ENCODE measurements at regions not wholly inside any gene's neighbourhood (a gene's known extent, or its start where the extent isn't known, plus 50 kb on each side); places are given as distances from the start of the nearest gene placed in this dataset.

DNA sequence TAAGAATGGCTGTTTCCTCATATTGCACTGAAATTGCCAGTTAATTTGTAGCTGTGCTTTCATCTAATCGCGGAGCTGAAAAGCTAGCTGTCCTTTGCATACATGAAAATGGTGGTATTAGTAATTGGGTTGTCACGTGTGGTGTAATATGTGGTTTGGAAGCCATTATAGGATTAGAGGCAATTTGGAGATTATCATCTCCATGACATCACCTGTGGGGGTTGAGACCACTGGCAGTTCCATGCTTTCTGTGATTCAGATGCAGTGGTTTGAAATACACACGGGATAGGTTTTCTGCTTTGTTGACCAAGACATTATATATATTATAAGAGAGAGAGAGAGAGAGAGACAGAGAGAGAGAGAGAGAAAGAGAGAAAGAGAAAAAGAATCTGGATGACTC, 180.8 kb downstream of the RAB11FIP2 start:
- DNase-seq (ENCODE audit: low spot score): no peak

DNA sequence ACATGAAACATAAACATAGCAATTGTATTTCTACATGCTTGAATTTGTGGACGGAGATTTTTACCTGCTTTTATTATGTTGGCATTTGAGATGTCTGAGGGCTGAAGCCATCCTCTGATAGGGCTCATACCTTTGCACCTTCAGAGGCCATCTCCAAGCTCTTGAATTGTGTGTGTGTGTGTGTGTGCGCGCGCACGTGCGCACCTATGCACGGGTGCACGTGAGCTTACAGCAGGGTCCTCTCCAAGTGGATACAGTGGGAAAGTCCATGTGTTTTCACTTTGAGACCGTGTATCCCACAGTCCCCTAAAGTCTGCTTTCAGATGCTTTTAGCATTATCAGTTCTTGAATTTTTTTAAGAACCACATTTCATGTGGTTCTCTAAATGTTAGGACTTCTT, 178.6 kb downstream of the RAB11FIP2 start:
- no peak for DNase-seq (ENCODE audit: low spot score)

DNA sequence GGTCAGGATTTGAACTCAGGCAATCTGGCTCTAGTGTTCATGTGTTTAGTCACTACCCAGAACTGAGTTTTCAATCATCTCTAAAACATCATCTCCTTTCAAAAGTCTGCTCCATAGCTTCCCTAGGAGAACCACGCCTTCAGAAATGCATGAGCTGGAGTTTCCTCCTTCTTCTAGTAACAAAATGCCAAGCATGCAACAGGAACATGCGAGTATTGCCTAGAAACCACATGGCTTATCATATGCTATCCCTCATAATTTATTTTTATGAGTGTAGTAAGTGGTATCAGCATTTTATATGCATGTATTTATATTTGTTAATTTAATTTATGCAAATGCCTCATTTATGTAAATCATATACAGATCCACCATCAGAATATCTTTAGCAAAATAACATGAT, 170.9 kb downstream of the RAB11FIP2 start:
- DNase-seq (ENCODE audit: low spot score): no peak

DNA sequence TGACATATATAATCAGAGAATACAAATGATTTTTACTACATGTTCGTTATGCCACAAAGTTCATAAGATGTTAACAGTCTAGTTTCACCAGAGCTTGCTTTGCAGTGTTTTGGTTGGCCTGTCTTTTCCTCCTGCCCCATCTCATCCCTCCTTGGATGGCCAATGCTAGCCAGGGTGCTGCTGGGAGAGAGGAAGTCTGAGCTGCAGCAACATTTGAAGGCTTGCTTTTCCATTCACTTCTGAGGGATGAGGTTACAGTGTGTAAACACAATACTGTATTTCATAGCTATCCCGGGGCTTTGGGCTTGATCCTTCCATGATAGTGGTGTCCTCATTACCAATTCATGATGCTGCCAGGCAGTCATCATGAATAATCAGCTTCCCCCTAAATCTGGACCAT, 170.5 kb downstream of the RAB11FIP2 start:
- no peak for DNase-seq (ENCODE audit: low spot score)

DNA sequence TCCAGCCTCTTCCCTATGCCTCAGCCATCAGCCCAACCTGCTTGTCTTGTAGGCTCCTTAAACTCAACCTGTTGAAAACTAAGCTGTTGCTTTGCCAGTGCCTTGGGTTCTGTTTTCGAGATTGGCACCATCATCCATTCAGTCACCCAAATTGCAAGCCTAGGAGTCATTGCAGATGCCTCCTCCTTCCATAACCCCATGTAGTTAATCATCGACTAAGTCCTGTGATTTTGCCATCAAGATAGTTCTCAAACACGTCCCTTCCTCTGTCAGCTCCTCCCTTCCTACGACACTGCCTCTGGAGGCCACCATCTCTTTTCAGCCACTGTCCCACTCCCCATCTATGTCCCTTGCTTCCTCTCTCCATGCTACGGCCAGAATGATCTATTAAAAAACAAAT, 168.1 kb downstream of the RAB11FIP2 start:
- no peak for DNase-seq (ENCODE audit: low spot score)

DNA sequence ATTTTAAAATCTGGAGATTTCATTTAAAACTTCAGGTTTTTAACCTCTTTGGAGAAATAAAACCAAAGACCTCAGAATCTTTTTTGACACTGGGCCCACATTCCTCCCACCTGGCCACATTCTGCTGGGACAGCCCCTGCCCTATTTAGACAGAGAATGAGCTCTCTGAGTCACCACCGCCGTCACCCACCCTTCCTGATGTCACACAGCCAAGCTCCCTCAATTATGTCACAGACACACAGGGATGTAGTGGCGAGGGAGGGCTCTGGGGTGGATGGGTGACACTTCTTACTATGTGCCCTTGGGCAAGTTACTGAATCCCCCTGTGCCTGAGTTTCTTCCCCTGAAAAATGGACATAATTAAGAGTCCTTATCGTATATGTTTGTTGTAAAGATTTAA, 162.6 kb downstream of the RAB11FIP2 start:
- DNase-seq (ENCODE audit: low spot score): no peak

DNA sequence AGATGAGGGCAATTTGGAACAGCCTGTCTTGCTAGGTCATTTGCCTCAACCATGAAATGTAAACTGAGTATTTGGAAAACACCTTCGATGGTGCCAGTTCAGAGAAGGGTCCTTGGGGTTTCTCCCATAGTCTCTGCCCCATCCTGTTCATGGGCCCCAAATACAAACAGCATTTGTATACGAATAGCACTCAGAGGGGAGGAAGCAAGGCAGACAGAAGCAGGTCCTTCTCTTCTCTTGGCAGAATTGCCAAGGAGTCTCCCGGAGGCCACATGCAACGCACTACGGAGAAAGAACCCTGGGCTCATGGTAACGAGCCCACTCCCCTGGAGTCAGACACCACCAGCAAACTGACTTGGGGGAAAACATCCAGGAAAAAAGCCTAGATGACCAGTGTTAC, 162.1 kb downstream of the RAB11FIP2 start:
- no peak for DNase-seq (ENCODE audit: low spot score)

DNA sequence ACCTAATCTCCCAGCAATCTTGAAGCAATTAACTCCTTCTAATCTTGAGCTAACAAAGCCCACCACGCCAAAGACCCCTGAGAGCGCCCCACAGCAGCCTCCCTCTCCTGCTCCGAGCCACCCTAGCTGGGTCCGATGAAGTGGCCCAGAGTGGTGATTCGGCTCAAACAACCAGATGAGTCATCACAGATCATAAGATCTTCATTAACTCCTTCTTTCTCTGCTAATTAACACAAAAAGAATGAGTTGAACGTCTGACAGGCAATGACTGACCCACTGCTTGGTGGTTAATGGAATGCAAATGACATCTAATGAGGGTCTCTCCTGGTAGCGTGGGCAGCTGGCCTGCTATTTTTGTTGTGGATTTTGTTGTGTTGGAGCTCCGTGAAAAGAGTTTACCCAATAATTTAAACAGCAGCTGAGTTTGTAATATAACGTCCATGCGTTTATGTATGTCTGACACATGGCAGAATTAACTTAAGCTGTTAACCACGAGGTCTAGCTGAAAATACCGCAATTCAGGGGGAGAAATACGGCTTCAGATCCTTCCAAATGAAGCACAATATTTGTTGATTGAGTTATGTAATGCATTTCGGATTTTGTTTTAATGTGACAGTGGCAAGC, 161.4 kb downstream of the RAB11FIP2 start:
- DNase-seq (ENCODE audit: low spot score): no peak

DNA sequence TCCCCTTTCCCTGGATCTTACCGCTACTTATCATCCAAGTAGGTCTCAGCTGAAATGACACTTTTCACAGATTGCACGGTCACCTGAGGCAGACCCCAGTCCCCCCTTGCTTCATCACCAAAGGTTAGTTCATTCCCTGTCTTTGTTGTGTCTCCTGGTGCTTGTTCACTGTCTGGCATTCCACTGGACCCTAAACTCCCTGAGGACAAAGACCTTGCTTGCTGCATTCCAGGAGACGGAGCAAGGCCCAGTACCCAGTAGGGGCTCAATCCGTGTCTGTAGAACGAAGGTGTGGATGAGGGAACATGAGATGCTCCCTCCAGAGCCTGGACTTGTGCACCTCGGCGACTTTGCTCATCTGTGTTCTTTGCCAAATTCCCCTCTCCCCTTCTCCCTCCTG, 160.0 kb downstream of the RAB11FIP2 start:
- DNase-seq (ENCODE audit: low spot score): no peak

DNA sequence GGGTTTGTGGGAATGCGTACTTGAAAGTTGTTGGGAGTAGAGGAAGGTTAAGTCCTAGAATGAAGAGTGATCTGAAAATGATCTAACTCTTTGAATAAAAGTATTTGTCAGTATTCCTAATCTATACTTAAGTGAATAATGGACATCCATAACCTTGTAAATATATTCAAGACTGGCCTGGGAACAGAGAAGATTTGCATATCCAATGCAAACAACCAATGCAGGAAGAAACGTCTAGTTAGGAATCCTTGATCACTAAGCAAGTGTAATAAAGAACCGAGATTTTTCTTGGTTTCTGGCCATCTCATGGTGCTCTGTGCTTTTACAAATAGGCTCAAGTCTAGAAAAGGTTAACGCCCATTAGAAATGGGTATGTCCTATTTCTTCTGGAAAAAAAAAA, 157.1 kb downstream of the RAB11FIP2 start:
- DNase-seq (ENCODE audit: low spot score): no peak

DNA sequence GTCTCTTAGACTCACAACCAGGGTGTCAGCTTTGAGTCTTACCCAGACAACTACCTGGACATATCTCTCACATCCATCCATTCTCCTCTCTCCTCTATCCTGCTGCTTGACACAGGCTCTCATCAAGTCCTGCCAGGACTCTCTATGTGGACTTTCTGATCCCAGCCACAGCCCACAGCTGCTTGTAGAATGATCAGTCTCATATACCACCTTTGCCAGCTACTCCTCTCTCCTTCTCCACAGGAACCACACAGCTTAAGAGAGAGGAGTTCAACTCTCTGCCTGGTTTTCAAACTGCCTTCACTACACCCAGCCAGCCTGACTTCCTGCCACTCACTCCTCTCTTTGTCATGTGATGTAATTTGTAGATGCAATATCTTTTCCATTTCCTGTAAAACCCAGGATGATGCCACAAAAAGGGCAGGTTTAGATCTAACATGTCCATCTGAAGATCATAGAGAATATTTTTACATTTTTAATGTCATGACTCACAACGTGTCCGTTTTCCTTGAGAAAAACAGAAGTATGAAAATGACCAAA, 154.0 kb downstream of the RAB11FIP2 start:
- DNase-seq (ENCODE audit: low spot score): no peak

DNA sequence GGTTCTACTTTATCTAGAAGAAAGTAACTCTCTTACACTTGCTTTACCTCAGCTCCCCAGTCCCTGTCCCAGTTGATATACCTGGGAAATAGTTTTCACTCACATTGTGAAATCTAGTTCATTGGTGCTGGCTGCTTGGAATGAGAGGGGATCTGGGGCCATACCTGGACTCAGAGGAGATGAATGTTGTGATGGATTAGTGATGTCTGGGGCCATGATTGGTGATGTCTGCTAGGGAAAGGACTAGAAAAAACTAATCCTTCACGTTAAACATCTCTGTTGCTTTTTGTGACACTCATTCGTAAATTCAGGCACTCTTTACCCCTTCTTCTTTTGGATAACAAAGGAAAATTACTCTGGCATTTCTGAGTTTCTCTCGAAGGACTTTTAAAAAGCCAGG, 152.4 kb downstream of the RAB11FIP2 start:
- DNase-seq (ENCODE audit: low spot score): no peak

DNA sequence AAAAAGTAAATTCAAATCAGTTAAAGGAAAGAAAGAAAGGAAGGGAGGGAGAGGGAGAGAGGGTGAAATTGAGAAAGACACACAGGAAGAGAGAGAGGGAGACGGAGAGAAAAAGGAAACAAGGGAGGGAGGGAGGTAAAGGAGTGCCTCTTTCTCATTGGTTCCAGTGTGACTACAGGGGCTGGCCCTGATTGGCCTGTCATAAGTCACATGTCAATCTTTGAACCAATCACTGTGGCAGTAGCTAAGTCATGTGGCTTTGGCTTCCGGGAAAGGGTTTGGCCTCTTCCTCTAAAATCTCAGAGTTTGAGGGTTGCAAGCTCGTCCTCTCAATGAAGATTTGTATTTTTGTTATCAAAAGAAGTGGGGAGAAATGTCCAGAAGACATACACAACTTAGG, 150.2 kb downstream of the RAB11FIP2 start:
- no peak for DNase-seq (ENCODE audit: low spot score)

DNA sequence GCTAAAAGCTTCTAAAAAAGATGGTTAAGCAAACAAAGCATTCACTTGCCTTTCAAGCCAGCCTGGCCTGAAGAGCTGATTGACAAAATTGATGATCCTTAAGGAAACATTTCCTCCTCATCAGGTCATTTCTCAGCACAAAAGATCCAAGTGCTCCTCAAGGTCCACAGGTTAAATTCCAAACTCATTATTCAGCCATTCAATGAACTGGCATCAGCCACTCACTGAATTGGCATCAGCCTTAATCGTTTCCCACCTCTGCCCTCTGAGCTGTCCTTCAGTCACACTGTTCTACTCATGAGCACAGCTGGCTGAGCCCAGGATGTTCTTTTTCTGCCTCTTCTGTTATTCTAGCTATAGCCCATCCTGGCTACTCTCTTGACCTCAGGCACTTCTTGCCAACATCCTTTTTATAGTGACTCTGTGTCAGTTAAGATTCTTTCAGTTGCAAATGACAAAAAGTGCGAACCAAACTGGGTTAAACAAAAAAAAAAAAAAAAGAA, 147.5 kb downstream of the RAB11FIP2 start:
- DNase-seq (ENCODE audit: low spot score): no peak

DNA sequence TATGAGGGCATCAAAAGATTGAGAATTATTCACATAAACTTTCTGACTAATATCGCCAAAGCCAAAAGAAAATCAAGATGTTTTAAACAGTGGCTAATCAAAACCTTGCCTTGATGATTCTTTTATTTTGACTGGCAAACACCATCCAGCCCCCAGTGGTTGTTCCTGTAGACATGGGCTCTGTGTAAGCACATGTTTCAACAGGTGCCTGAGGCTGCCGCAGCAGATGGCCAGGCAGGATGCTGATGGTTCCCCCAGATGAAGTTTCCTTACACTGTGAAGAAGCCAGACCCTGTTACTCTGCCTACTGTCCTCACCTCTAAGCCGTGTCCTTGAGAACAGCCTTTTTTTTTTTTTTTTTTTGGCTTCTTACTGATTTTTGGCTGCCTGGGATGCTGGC, 146.5 kb downstream of the RAB11FIP2 start:
- no peak for DNase-seq (ENCODE audit: low spot score)

DNA sequence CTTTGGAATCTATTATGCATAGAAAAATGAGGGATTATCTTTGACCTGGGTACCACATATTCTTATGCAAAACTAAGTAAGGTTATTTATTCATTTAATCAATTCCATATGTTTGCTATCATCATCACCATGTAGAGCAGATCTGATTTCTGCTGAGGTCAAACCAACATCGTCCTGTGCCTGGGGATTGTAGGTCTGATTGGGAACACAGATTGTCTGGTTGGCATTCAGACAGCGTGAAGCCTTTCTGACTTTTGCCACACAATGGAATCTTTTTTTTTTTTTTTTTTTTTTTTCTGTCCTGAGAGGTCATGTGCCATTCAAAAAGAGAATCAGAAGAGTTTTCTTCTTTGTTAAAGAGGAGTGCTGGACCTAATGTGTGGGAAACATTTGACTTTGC, 142.9 kb downstream of the RAB11FIP2 start:
- no peak for DNase-seq (ENCODE audit: low spot score)

DNA sequence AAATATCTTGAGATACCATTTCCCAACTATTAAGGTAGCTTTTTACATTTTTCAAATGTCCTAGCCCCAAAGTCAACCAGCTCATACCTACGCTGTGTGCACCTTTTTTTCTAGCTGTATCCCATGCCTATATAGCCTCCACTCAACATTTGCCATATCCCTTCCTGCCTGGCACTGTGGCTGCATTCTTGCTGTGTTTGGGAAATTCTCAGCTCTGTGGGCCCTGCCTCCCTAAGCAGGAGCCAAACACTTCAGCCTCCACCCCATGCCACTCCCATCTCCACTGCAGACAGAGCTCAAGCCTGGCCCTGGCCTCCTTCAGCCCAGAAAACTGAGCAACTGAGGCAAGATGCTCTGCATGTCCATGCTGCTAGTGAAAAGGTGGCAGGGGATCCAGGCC, 141.3 kb downstream of the RAB11FIP2 start:
- no peak for DNase-seq (ENCODE audit: low spot score)

DNA sequence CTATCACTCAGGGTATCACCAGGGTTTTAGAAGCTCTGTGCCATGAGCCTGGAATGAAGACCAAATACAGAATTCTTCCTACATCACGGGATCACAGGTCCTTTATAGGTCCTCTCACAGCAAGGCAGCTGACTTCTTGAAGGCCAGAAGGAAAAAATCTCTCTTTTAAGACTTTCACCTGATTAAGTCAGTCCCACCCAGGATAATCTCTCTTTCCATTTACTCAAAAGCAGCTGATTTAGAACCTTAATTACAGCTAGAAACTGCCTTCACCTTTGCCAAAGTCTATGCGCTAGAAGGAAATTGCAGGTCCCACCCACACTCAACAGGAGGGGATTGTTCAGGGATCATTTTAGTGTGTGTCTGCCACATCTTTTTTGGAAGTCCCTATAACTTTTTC, 135.1 kb downstream of the RAB11FIP2 start:
- no peak for DNase-seq (ENCODE audit: low spot score)

DNA sequence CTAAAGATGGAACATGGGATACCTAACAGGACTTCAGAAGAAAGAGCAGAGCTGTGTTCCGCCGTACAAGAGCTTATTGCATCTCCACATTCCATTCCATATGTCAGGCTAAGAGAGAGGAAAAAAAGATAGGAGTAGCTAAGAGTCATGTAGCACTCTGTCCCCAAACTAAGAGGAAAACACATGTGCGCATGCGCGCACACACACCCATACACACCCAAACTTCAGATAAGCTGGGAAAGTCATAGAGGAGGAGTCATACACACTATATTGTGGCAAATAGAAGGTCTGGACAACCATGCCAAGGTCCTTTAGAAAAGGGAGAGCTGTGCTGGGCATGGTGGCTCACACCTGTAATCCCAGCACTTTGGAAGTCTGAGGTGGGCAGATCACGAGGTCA, 132.4 kb downstream of the RAB11FIP2 start:
- DNase-seq (ENCODE audit: low spot score): no peak

DNA sequence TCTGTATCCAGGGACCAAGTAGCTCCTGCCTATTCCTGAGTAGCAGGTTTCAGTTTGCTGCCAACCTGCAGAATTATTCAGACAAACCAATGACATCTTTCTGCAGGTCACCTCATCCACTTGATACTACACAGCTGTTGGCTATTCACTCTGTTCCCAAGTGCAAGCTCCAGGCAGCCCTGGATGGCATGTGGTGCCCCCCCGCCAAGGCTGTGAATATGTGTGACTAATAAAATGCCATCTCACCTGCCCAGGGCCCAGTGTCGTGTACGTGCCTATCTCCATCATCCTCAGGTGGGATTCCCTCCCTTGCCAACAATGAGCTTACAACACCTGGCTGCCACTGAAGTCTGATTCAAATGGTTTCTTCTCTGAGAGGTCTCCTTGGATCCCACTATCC, 125.8 kb downstream of the RAB11FIP2 start:
- no peak for DNase-seq (ENCODE audit: low spot score)

DNA sequence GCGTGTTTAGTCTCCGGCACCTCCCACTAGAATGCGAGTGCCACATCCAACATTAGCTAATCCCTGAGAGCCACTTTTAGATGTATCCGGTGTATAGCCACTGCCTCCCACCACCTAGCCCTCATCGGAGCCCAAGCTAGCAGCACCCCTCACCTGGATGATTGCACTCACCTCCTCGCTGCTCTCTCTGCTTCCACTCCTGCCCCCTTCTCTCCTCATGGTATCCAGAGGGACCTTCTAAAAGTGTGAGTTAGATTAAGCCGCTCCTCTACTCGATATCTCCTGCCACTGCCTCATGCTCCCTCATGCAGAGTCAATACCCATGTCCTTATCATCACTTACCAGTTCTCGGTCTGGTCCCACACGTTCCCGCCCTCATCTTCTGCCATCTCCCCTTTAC, 125.3 kb downstream of the RAB11FIP2 start:
- no peak for DNase-seq (ENCODE audit: low spot score)

DNA sequence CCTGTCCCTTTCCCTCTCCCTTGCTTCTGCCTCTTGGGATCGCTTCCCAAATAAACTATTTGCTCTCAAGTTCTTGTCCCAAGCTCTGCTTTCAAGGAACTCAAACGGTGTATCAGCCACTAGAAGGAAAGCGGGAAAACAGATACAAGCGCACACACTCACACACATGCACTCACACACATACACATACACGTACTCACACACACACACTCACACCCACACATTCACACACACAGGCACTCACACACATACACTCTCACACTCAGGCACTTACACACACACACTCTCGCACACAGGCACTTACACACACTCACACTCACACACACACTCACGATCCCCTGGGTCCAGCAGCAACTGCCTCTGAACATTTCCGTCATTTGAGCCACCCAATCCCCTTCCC, 121.9 kb downstream of the RAB11FIP2 start:
- no peak for DNase-seq (ENCODE audit: low spot score)

DNA sequence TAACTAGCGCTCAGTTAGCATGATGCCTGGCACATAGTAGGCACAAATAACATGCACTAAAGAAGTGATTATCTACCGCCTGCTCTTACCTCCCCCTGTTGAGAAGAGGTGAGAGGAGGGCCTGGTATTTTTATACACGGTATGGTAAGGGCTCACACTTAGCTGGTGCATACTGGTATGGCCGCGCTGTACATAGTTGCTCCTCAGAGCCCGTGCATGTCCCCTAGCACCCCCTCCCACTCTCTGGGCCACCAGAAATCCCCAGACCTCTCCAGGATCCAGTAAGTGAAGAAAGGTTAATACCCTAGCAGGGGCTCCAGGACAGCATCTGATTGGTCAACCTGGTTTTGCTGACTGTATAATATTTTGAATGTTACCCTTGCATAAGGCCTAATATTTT, 121.4 kb downstream of the RAB11FIP2 start:
- no peak for DNase-seq (ENCODE audit: low spot score)

DNA sequence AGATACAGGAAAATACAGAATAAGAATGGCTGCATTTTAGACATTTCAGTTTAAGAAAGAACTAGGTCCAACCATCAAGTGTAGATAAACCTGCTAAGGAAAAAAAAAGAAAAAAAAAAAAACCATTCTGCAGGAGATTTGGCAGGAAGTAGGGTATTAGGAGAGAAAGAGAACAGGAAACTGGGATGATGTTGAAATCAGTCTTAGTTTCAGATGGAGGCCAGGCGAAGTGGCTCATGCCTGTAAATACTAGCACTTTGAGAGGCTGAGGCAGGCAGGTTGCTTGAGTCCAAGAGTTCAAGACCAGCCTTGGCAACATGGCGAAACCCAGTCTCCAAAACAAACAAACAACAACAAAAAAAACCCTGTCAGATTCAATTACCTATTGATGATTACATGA, 120.2 kb downstream of the RAB11FIP2 start:
- no peak for DNase-seq (ENCODE audit: low spot score)
